Left kidney (tissue), 1 donor: ENCODE measurements at regions not wholly inside any gene's neighbourhood (a gene's known extent, or its start where the extent isn't known, plus 50 kb on each side); places are given as distances from the start of the nearest gene placed in this dataset.

Source experiments
- DNase-seq: peaks from one replicate; pipeline ENCODE4 v3.0.0-alpha.2; 2013

DNA sequence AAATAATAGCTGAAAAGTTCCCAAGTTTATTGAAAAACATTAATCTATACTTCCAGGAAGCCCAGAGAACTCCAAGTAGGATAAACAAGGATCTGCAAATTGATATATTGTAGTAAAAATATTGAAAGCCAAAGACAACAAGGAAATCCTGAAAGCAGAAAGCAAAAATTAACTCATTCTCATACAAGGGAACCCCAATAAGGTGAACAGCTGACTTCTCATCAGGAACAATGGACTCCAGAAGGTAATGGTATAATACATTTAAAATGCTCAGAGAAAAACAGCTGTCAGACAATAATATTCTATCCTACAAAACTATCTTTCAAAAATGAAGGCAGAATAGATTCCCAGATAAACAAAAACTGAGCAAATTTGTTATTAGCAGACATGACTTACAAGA lies 138.1 kb upstream of the BMP4 start:
- no peak for DNase-seq

DNA sequence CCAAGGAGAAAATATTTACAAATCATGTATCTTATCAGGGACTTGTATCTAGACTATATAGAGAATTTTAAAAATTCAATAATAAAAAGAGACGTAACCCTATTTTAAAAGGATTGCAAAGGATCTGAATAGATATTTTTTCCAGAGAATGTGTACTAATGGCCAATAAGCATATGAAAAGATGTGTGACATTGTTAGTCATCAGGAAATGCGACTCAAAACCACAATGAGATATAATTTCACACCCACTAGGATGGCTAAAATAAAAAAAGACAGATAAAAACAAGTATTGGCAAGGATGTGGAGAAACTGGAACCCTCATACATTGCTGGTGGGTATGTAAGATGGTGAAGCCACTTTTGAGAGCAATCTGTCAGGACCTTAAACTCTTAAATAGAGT lies 141.9 kb upstream of the BMP4 start:
- DNase-seq, result no peak

GRCh38 chr14:54102051-54102456 lies 145.4 kb upstream of the BMP4 start:
- DNase-seq, result no peak

- DNase-seq, result no peak
Measured at GRCh38 chr14:54102530-54102929, 145.9 kb upstream of the BMP4 start.

DNA sequence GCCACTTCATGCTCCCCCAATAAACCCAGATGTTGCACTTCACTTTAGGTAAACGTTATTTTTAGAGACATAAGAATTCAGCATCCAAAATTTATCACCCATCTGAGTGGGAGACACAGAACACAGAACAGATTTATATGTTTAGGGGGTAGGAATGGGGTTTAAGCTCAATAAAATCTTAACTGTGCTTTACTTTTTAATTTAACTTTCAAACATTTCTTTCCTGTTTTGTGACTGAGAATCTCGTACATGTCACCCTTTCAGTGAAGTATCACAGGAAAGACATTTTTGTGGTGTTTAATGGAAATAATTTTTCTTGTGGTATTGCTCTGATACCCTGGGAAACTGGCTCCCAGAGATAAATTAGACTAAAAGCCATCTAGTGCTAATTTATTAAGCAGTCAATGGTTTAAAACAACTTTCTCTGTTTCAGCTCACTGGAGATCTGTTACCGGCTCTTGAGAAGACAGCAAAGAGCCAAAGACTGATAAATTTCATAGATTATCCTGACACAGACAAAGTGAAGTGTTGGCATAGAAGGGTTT lies 148.0 kb upstream of the BMP4 start:
- DNase-seq, result peak; percentile 50

DNA sequence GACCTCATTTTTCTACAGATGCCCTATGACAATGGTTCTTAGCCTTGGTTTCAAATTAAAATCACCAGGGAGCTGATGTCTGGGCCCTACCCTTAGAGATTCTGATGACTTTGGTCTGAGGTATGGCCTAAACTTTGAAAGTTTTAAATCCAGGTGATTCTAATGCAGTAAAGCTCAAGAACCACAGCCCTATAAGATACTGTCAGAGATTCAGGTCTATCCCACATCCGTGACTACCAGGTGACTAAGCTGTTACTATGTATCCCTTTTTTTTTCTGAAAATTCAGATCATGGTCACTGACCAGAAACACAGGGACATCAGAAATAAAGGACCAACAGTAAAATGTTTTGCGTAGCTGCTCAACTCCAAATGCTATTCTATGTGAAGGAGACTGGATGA lies 148.8 kb upstream of the BMP4 start:
- DNase-seq, result no peak

DNA sequence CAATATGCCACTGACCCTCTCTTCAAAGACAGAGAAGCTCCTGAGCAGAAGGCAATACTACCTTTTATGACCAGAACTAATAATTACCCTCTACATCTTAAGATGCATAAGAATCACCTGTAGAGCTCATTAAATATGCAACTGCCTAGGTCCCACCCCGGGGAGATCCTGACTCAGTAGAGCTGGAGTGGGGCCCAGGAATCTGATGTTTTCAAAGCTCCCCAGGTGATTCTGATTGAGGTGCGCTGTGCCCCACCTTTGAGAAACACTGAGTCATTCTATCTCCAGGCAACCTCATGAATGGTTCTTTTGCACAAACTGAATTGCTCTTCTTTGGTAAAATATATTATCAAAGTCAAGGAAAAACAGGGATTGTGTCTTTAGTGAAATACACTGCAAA lies 149.3 kb upstream of the BMP4 start:
- no peak for DNase-seq

DNA sequence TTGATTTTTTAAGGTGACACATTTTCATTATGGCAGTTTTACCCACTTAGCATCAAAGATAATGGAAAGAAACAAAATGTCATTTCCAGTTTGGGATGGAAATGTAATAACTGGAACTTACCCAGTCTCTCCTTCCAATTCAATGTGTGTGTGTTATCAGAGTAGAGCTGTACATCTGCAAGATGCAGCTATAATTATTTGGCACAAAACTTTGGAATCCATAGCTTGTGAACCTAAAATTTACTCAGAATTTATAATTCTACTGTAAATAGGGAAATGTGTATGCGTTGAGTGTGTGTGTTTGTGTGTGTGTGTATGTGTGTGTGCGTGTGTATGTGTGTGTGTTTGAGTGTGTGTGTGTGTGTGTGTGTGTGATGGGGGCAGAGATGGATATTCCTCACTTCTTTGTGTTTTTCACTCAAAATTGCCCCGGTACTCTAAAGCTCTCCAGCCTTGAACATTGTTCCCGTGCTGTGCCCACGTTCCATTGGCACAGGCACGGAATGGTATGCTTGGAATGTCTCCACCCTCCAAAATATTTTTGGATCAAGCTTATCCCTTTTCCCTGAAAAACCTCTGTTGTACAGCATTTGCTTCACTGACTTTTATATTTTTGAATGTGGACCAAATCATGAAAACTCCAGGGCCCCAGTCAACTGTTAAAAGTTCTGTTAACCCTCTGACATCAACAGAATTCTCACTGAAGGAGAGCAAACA lies 150.2 kb upstream of the BMP4 start:
- DNase-seq, result no peak

GRCh38 chr14:54108481-54109471 lies 152.2 kb upstream of the BMP4 start:
- no peak for DNase-seq

DNA sequence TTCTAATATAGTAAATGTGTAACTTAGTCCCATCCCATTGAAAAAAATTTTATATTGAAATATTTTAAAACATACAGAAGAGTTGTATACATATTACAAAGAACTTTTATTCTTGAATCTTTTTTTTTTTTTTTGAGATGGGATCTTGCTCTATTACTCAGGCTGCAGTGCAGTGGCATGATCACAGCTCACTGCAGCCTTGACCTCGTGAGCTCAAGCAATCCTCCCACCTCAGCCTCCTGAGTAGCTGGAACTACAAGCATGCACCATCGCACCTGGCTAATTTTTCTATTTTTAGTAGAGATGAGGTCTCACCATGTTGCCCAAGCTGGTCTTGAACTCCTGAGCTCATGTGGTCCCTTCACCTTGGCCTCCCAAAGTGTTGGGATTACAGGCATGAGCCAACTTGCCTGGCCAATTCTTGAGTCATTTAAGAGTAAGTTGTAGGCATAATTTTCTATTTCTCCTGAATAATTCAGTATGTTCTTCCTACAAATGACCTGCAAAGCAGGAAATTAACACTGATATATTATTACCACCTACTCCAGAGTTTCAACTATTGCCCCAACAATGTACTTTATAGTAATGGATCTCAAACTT lies 153.0 kb upstream of the BMP4 start:
- DNase-seq, result no peak

DNA sequence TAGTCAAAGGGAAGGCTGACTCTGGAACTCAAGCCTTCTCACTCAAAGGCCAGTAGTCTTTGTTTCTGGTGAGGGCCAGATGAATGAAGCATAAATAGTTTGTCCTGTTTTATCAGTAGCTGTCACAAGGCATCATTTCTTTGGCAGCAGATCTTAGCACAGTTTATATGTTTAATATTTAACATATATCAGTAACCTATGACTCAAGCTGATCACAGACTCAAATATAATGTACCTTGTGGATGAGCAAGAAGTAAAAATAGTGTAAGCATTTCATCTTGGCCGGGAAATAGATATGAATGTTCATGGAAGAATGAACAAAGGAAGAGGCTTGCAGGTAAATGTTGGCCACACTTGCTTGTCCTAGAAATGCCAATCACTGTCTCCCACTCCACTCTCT lies 158.3 kb upstream of the BMP4 start:
- DNase-seq, result no peak

DNA sequence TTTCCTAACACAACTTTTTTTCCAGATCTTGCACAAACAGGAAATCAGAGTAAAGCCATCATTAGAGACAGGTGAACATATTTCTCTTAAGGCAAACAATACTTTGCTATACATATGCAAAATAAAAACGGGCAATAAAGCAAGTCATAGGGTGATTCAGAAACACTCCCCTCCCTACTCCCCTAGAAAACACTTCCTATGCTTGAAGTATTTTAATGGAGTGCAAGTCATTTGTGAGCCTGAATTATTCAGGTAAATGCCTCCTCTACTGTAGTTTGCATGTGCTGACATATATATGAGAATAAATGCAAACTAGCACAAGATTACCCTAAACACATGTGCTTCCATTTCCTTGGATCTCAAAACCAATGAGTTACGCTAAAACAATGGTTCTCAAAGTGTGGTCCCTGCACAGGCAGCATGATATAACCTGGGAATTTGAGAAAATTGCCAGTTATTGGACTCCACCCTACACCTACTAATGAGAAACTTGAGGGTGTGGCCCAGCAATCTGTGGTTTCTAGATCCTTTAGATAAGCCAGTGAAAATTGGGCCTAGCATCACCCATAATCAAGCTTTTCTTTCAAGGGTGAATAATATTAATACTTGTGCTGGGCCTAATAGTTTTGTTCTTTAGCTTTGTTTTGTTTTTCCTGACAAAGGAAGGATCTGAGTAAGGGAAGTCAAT lies 159.7 kb upstream of the BMP4 start:
- DNase-seq, result no peak

GRCh38 chr14:54116972-54117371 lies 160.3 kb upstream of the BMP4 start:
- no peak for DNase-seq

- no peak for DNase-seq
Measured at GRCh38 chr14:54117396-54117795, 160.8 kb upstream of the BMP4 start.

DNA sequence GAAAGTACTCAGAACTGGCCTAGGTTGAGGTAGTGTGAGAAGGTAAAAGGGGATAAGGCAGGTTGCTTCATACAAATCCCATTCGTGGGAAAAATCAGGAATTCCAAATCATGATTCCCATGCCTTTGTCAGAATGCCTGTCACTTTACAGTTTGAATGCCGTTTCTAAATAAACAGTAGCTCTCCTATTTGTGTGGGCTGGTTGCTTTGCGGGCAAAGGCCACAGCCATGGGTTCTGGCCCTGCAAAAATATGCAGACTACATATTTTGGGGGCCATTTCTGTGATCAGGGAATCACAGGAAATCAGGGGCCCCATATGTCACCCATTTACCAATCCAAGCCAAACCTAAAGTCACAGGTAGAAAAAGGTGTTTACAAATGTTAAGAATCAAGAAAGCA lies 161.3 kb upstream of the BMP4 start:
- DNase-seq, result no peak

DNA sequence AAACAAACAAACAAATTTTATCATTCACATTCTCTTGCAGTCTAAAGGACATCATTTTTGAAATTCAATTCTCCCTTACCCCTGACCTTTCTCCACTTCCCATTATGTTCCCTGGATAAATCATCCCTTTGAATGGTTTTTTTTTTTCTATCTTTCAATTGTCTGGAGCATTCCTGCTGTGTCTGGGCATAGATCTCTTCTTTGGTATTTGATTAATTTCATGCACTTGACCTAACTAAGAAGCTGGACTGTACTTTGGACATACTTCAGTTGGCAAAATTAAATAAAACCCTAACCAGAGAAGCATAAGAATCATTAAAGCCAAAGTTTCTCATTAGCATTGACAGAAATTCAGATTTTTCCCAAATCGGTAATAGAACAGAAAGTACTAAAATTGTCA lies 163.6 kb upstream of the BMP4 start:
- DNase-seq, result no peak

- no peak for DNase-seq
Measured at GRCh38 chr14:54121466-54122027, 164.9 kb upstream of the BMP4 start.

DNA sequence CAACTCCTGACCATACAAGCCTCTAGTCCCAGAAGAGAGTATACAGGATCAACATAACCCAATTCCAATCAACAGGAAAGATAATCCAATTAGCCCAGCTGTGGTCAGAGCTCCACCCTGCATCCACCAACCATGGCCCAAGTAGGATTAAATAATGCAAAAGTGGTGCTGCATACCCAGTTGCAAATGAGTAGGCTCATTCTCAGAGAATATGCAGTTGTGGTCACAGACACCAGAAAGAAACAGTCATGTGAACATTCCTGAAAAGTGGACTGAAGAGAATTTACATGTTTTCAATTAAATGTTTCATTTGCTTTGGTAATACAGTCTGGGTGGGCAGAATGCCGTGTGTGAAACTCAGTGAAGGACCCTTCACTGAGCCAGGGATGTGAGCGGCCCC lies 167.2 kb upstream of the BMP4 start:
- DNase-seq, result no peak

GRCh38 chr14:54125109-54125508 lies 168.5 kb upstream of the BMP4 start:
- no peak for DNase-seq

- DNase-seq, result no peak
Measured at GRCh38 chr14:54126947-54127346, 170.3 kb upstream of the BMP4 start.

DNA sequence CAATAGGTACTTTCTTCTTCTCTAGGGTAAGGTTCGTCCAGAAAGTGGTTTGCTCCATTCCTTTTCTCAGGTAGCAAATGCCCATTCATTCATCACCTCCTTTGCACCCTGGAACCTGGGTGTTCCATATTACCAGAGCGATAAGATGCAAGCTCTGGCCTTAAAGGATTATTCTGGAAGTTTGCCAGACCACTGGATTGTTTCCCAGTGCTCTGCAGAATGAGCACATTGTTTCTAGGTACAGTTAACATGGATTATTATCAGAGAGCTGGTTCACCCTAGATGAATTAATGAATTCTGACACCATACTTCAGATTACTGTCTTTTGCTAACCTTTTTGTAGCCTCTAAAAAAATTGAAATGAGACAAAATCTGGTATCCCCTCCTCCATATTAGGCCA lies 170.9 kb upstream of the BMP4 start:
- DNase-seq, result no peak
